GM20000 (cell line): ENCODE measurements at regions not wholly inside any gene's neighbourhood (a gene's known extent, or its start where the extent isn't known, plus 50 kb on each side); places are given as distances from the start of the nearest gene placed in this dataset.

Source experiments
- DNase-seq: peaks from one replicate; pipeline ENCODE4 v3.0.0; 2012; ENCODE audit warnings: low spot score
- TF ChIP-seq, protein P1 (sequence below): IDR thresholded peaks from 2 replicates; pipeline ENCODE4 v1.5.1; 2012; ENCODE audit warnings: mild to moderate bottlenecking, control low read depth; ENCODE audit errors: extremely low read depth, missing control alignments

DNA sequence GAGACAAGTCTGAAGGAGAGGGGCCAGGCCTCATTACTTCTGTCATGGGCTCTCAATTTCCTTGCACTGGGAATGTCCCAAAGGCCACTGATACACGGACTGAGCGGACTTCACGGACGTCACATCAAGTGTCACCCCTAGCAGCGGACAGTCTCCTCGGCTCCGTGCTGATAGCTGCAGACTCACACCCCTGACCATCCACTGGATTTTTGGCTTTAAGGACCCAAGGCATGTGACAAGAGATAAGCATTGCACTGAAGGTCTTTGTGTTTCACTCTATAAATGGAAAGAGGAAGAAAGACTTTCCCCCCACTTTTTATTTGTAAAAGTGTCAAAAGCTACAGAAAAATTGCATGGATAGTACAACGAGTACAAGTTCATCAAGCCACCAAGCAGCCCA lies 200.4 kb upstream of the FGGY start:
- TF ChIP-seq, protein P1, sequence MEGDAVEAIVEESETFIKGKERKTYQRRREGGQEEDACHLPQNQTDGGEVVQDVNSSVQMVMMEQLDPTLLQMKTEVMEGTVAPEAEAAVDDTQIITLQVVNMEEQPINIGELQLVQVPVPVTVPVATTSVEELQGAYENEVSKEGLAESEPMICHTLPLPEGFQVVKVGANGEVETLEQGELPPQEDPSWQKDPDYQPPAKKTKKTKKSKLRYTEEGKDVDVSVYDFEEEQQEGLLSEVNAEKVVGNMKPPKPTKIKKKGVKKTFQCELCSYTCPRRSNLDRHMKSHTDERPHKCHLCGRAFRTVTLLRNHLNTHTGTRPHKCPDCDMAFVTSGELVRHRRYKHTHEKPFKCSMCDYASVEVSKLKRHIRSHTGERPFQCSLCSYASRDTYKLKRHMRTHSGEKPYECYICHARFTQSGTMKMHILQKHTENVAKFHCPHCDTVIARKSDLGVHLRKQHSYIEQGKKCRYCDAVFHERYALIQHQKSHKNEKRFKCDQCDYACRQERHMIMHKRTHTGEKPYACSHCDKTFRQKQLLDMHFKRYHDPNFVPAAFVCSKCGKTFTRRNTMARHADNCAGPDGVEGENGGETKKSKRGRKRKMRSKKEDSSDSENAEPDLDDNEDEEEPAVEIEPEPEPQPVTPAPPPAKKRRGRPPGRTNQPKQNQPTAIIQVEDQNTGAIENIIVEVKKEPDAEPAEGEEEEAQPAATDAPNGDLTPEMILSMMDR: no peak
- DNase-seq: no peak

DNA sequence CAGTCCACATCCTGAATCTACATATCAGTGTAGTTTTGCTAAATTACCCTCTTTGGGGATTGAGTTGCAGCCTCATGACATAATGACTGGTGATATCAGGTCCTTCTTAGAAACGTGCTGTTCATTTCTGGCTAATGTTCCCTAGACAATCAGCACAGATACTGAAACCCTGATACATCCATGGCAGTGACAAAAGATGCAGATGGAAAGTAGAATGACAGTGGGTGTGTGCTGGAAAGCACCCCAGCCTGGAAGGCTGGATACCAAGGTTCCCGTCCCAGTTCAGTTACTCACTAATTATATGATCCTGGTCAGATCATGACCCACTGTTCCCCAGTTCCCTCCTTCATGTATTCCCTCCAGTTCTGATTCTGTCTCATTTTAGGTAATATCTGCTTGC lies 198.2 kb upstream of the FGGY start:
- DNase-seq: no peak
- TF ChIP-seq, protein P1: no peak

GRCh38 chr1:59100708-59101374 lies 196.1 kb upstream of the FGGY start:
- no peak for DNase-seq
- TF ChIP-seq, protein P1: no peak

GRCh38 chr1:59101518-59101917 lies 195.4 kb upstream of the FGGY start:
- TF ChIP-seq, protein P1: no peak

DNA sequence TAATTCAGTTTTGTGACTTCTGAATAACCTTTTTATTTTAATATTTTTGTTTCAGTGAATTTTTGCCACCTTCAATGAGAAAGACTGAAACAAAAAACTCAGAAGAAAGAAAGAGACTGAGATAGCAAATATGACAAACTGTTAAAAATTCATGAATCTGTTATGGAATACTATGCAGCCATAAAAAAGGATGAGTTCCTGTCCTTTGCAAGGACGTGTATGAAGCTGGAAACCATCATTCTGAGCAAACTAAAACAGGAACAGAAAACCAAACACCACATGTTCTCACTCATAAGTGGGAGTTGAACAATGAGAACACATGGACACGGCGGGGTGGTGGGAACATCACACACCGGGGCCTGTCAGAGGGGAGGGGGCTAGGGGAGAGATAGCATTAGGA lies 193.4 kb upstream of the FGGY start:
- TF ChIP-seq, protein P1: no peak
- no peak for DNase-seq

More at GRCh38 chr1:59101518-59101917, 195.4 kb upstream of the FGGY start:
- no peak for DNase-seq

DNA sequence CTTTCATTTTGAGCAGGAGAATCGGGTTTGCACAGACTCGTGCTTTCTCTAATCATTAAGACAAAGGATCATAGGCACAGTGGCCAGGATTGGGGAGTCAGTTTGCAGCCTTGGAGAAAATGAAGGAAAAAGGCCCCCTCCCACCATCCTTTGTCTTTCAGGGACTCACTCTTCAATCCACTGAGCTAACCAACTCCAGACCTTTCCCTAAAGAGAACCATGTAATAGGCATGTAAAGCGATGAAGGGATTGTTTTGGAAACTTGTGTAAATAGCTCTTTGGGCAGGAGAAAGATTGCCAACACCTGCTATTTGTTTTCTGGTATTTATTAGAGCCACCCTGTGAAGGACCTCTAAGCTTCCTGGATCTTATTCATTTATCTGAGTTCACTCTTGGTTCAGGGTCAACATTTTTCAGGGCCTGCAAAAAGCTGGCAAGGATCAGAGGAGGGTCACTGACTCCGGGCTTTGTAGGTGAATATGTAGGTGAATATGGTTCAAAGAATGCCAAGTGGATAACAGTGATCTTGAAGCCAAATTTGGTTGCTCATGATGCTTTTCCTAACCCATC lies 192.6 kb upstream of the FGGY start:
- TF ChIP-seq, protein P1: no peak
- no peak for DNase-seq

GRCh38 chr1:59105548-59106507 lies 191.1 kb upstream of the FGGY start:
- DNase-seq: no peak
- TF ChIP-seq, protein P1: no peak
